ENCODE measurements at regions not wholly inside any gene's neighbourhood (a gene's known extent, or its start where the extent isn't known, plus 50 kb on each side); places are given as distances from the start of the nearest gene placed in this dataset.

GRCh38 chr12:125512541-125513298 is 447.5 kb downstream of the AACS start:
- Histone ChIP-seq H3K4me3 (no peak overlapping the region), H3K9ac (no peak overlapping the region), H3K4me2 (no peak overlapping the region), H3K27ac (no peak overlapping the region), H2AFZ (replicated peaks) (no peak overlapping the region), H3K4me1 (no peaks in the 10 kb centered on the region), H3K36me3 (no peaks in the 10 kb centered on the region), H4K20me1 (ENCODE audit: low read depth) (no peaks in the 10 kb centered on the region), H3K79me2 (ENCODE audit: low read depth) (no peaks in the 10 kb centered on the region), H3K9me3 (ENCODE audit: low read depth) (no peaks in the 10 kb centered on the region), H3F3A (ENCODE audit: low read depth) (no peaks in the 10 kb centered on the region), H3K27me3 (no peaks in the 10 kb centered on the region)
- DNase-seq (ENCODE audit: low spot score), result no peak
- TF ChIP-seq CTCF (IDR thresholded peaks at IDR 0.05) (no peak), EZH2 (IDR thresholded peaks at IDR 0.05) (no peak), EZH2phosphoT487 (IDR thresholded peaks at IDR 0.05) (no peak)
- no peaks in the 10 kb centered on the region for H3K27me3 Mint-ChIP-seq (ENCODE audit: insufficient read depth, low read depth)
- H3K9me3 Mint-ChIP-seq, result no peaks in the 10 kb centered on the region
- H3K4me1 Mint-ChIP-seq, result no peaks in the 10 kb centered on the region
- H3K4me3 Mint-ChIP-seq, result no peak overlapping the region
- H3K27ac Mint-ChIP-seq, result no peak overlapping the region
- no peaks in the 10 kb centered on the region for H3K36me3 Mint-ChIP-seq

GRCh38 chr12:125515887-125516286 is 450.7 kb downstream of the AACS start:
- Mint-ChIP-seq H3K4me3 (no peak overlapping the region), H3K9me3 (no peaks in the 10 kb centered on the region), H3K4me1 (no peaks in the 10 kb centered on the region), H3K27me3 (ENCODE audit: insufficient read depth, low read depth) (no peaks in the 10 kb centered on the region), H3K27ac (no peak overlapping the region), H3K36me3 (no peaks in the 10 kb centered on the region)
- DNase-seq (ENCODE audit: low spot score), result no peak
- no peak overlapping the region for H3K4me3 ChIP-seq
- H3K9ac ChIP-seq, result no peak overlapping the region
- H3K4me2 ChIP-seq, result no peak overlapping the region
- no peaks in the 10 kb centered on the region for H3K36me3 ChIP-seq
- no peaks in the 10 kb centered on the region for H3K79me2 ChIP-seq (ENCODE audit: low read depth)
- H3K27me3 ChIP-seq, result no peaks in the 10 kb centered on the region
- H3K9me3 ChIP-seq (ENCODE audit: low read depth), result no peaks in the 10 kb centered on the region
- no peaks in the 10 kb centered on the region for H3K4me1 ChIP-seq
- TF ChIP-seq EZH2phosphoT487 (IDR thresholded peaks at IDR 0.05) (no peak), CTCF (IDR thresholded peaks at IDR 0.05) (no peak), EZH2 (IDR thresholded peaks at IDR 0.05) (no peak)
- H3F3A ChIP-seq (ENCODE audit: low read depth), result no peaks in the 10 kb centered on the region
- no peak overlapping the region for H2AFZ ChIP-seq (replicated peaks)
- no peak overlapping the region for H3K27ac ChIP-seq
- peaks cover 6% of the 10 kb centered on the region for H4K20me1 ChIP-seq (ENCODE audit: low read depth)

GRCh38 chr12:125518074-125518473 is 452.8 kb downstream of the AACS start:
- H3K27me3 Mint-ChIP-seq (ENCODE audit: insufficient read depth, low read depth), result no peaks in the 10 kb centered on the region

More at GRCh38 chr12:125518074-125518473, 452.8 kb downstream of the AACS start:
- no peaks in the 10 kb centered on the region for H3K36me3 ChIP-seq
- no peaks in the 10 kb centered on the region for H3K79me2 ChIP-seq (ENCODE audit: low read depth)
- no peaks in the 10 kb centered on the region for H3K4me1 ChIP-seq
- TF ChIP-seq CTCF (IDR thresholded peaks at IDR 0.05), result no peak
- no peak for TF ChIP-seq EZH2 (IDR thresholded peaks at IDR 0.05)
- TF ChIP-seq EZH2phosphoT487 (IDR thresholded peaks at IDR 0.05), result no peak
- no peaks in the 10 kb centered on the region for H3F3A ChIP-seq (ENCODE audit: low read depth)
- no peak overlapping the region for H2AFZ ChIP-seq (replicated peaks)
- no peak overlapping the region for H3K4me2 ChIP-seq
- DNase-seq (ENCODE audit: low spot score), result peak; percentile 72
- Mint-ChIP-seq H3K9me3 (peaks cover 2% of the 10 kb centered on the region), H3K4me1 (no peaks in the 10 kb centered on the region), H3K27ac (no peak overlapping the region), H3K36me3 (no peaks in the 10 kb centered on the region), H3K4me3 (no peak overlapping the region)
- no peaks in the 10 kb centered on the region for H3K9me3 ChIP-seq (ENCODE audit: low read depth)
- H3K27ac ChIP-seq, result no peak overlapping the region
- H3K4me3 ChIP-seq, result no peak overlapping the region
- H3K27me3 ChIP-seq, result no peaks in the 10 kb centered on the region
- H4K20me1 ChIP-seq (ENCODE audit: low read depth), result peaks cover 6% of the 10 kb centered on the region
- H3K9ac ChIP-seq, result no peak overlapping the region
